Activated T-cell treated with anti-CD3 and anti-CD28 coated beads for 4 hours (primary cell): ENCODE measurements at regions not wholly inside any gene's neighbourhood (a gene's known extent, or its start where the extent isn't known, plus 50 kb on each side); places are given as distances from the start of the nearest gene placed in this dataset.
"Not testable (repeated sequence)": the region's sequence is repeated elsewhere in the genome, so short reads cannot be mapped to it uniquely, and the experiment has no call there.

Source experiments
- DNase-seq: peaks from one replicate; pipeline ENCODE4 v3.0.0-alpha.2; 2020

- no peak for DNase-seq
Observed at GRCh38 chr3:5767304-5767703, 579.8 kb downstream of the EDEM1 start.

GRCh38 chr3:5768281-5768945, 580.9 kb downstream of the EDEM1 start:
- DNase-seq = no peak

DNA sequence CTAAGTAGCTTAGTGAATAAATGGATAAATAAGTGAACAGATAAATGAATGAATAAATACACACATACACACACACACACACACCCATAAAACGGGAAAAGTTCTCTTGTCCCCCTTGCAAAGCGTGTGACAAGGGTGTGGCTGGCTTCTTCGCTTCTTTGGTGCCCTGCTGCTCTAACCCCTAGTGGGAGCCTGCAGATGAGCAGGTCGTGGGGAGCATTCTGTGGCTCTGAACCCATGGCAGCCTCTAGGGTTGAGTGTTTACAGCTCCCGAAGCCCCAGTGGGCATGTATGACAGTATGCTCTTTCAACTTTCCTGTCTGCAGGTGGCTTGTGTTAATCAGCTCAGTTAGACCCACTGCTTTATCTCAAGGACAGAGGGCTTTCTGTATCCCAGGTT, 582.3 kb downstream of the EDEM1 start:
- DNase-seq = no peak

GRCh38 chr3:5774337-5774736, 586.8 kb downstream of the EDEM1 start:
- no peak for DNase-seq

DNA sequence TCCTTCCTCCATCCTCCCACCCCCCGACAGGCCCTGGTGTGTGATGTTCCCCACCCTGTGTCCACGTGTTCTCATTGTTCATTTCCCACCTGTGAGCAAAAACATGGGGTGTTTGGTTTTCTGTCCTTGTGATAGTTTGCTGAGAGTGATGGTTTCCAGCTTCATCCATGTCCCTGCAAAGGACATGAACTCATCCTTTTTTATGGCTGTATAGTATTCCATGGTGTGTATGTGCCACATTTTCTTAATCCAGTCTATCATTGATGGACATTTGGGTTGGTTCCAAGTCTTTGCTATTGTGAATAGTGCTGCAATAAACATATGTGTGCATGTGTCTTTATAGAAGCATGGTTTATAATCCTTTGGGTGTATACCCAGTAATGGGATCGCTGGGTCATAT, 587.6 kb downstream of the EDEM1 start:
- DNase-seq = not testable (repeated sequence)

- DNase-seq = no peak
Observed at GRCh38 chr3:5784690-5785089, 597.2 kb downstream of the EDEM1 start.

DNA sequence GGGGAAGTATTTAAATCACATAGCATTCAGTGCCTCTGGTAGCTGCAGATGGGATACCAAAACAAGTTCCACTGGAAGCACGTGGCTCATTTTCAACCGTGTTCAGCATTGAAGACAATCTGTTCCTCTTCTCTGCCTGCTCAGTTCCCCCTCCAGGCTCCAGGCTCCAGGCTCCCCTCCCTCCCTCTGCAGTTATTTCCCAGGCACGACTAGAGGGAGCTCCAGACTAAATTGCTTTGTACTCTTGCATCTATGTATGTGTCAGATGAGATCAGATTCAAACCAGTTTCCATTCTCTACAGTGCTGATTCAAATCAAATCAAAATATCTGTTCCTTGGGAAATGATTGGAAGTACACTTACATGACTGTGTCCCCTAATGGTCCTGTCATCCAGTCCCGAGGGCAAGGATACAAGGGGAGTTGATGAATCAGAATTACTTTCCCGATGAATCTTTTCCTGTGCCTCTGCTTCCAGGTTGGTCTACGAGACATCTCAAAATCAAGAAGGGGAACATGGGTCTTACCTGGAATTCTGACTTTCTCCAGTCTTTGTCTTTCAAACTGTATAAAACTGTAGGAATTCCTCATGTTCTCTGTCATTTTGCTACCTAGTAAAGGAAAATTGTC, 600.5 kb downstream of the EDEM1 start:
- DNase-seq = no peak

GRCh38 chr3:5788496-5788895, 601.0 kb downstream of the EDEM1 start:
- no peak for DNase-seq

GRCh38 chr3:5791558-5791957, 604.1 kb downstream of the EDEM1 start:
- no peak for DNase-seq

DNA sequence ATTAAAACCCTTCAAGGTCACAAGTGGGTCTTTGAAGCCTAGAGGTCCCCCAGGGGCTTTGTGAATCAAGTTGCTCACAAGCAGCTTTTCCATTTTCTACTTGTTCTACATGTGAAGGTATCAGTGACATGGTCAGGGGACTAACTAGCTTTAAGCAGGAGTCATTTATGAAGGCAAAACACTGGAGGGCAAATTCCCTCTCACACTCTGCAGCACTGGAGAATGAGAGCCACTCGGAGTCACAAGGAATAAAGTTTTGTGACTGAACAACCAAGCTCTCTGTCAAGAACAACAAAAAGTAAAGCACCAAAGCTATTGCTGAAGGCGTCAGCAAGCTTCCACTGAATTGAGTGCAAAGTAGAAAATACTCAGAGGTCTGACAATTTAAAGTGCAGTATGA, 609.0 kb downstream of the EDEM1 start:
- no peak for DNase-seq

GRCh38 chr3:5798809-5799208, 611.3 kb downstream of the EDEM1 start:
- no peak for DNase-seq

- DNase-seq = no peak
Observed at GRCh38 chr3:5799398-5799797, 611.9 kb downstream of the EDEM1 start.

DNA sequence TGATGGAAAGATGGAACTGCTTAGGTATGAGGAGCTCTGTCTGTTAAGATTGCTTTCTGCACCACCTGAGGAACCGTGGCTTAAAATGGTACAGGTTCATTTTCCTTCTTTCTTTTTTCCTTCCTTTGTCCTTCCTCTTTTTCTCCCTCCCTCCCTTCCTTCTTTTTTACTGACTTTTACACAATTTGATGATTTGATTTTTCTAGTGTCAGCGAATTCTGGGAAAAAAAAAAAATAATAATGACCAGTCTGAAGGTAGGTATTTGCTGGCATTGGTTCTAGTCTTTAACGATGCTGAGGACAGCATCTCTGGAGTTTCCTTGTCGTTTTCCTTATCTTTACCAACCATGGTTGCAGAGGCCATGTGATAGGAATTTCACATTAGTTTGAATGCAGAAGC, 613.5 kb downstream of the EDEM1 start:
- no peak for DNase-seq

GRCh38 chr3:5806192-5806591, 618.7 kb downstream of the EDEM1 start:
- DNase-seq = no peak

GRCh38 chr3:5809586-5810246, 622.2 kb downstream of the EDEM1 start:
- DNase-seq = no peak

DNA sequence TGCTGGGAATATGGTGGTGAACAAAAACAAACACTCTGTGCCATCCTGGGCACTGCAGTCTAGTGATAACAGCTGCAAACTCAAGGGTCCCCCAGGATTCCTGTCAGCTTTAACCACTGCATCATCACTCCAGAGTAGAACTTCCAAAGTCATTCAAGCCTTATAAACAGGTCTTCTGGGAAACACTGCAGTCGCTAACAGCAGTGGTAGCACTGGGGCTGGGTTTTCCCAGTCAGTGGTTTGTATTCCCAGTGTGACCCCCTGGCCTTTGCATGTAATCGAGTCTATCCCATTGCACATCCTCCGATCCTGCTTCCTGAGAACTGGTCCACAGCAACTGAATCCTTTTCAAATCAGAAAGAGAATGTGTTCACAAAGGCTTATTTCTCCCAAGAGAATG, 623.5 kb downstream of the EDEM1 start:
- no peak for DNase-seq

GRCh38 chr3:5813521-5813920, 626.0 kb downstream of the EDEM1 start:
- DNase-seq = no peak

GRCh38 chr3:5822843-5823242, 635.3 kb downstream of the EDEM1 start:
- DNase-seq = no peak

DNA sequence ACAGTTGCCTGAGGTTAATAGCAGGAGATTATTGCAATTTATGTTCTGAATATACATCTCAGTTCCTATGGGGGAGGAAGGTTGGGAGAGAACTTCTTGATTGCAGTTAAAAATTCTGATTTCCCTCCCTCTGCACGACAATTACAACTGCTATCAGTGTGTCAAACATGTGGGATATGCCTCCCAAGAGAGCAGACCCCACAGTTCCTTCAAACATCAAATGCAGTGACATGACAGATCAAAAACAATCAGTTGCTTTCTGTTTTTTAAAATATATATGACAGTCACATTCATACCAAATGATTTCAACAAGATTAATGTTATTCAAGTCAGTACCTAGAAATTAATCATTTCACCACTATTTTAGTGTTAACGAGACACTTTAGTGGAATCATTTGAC, 639.0 kb downstream of the EDEM1 start:
- no peak for DNase-seq

DNA sequence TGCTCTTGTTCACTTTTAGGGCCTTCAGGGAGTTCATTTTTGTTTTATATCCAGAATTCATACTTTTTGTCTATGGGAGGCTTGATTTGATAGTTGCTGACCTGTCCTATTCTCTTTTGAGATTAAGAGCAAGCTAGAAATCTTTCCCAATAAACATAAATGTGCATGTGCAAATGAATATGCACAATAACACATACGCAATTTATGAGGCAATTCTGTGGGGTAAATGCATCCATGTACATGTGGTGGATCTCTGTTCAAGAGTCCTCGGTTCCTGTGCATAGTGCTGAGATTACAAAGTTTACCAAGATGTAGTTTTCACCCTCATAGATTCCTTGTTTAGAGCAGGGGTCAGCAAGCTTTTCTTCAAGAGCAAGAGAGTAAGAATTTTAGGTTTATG, 640.7 kb downstream of the EDEM1 start:
- no peak for DNase-seq

- DNase-seq = no peak
Observed at GRCh38 chr3:5840056-5840455, 652.5 kb downstream of the EDEM1 start.

DNA sequence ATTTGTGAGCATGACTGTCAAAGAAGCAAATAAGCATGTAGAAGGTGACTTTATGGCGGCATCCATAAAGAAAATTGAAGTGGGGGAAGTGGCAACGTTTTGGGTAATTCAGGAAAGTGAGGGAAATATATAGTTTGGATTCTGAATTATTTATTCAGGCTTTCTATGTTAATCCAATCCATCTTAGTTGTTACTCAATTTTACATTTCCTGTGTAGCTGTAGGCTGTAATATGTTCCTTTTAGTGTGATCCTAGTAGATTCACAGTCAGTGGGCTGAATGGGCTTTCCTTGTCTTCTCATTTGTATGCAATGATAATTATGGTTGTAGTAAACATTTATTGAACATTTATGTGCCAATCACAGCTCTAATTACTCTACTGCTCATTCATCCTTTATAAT, 654.1 kb downstream of the EDEM1 start:
- DNase-seq = no peak

- DNase-seq = no peak
Observed at GRCh38 chr3:5846261-5846660, 658.8 kb downstream of the EDEM1 start.

GRCh38 chr3:5861151-5861550, 673.6 kb downstream of the EDEM1 start:
- no peak for DNase-seq

DNA sequence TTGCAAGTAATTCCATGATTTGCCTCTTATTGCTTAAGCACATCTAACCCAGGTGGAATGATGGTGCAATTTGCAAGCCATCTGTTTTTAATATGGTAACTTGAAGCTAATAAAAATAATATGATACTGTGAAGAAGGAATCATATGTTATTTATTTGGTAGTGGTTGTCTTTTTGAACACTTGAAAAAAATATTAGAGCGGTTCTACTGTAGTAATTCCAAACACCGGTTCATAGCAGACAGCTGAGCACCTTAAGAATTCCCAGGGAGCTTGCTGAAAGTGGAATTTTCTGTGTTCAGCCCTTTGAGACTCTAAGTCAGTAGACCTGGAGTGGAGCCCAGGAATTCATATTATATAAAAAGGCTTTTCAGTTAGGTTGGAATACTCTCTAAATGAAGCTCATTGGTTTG, 687.4 kb downstream of the EDEM1 start:
- DNase-seq = no peak
